ENCODE measurements at regions not wholly inside any gene's neighbourhood (a gene's known extent, or its start where the extent isn't known, plus 50 kb on each side); places are given as distances from the start of the nearest gene placed in this dataset.
A peak's percentile ranks its signal among the peaks of the same experiment; 100 is the strongest.
"Not testable (repeated sequence)": the region's sequence is repeated elsewhere in the genome, so short reads cannot be mapped to it uniquely, and the experiment has no call there.

- Histone ChIP-seq H3K27ac (no peak overlapping the region), H3K4me1 (no peaks in the 10 kb centered on the region), H3K9me3 (no peaks in the 10 kb centered on the region), H3K27me3 (no peaks in the 10 kb centered on the region), H3K36me3 (no peaks in the 10 kb centered on the region), H3K4me3 (no peak overlapping the region)
- intact Hi-C loops (cut with DNase I; ENCODE audit: low total_unique reads), result no loop called here
- TF ChIP-seq CTCF (IDR thresholded peaks at IDR 0.05), result no peak
- no peak for DNase-seq
Observed at GRCh38 chrX:44667771-44668170, 125.1 kb upstream of the FUNDC1 start.

- H3K36me3 ChIP-seq; intact Hi-C loops (cut with DNase I; ENCODE audit: low total_unique reads): not testable (repeated sequence)
Observed at GRCh38 chrX:44657718-44658246, 115.1 kb upstream of the FUNDC1 start.

GRCh38 chrX:44651358-44651757 lies 108.7 kb upstream of the FUNDC1 start:
- intact Hi-C loops (cut with DNase I; ENCODE audit: low total_unique reads), result no loop called here

More at GRCh38 chrX:44657718-44658246, 115.1 kb upstream of the FUNDC1 start:
- H3K27ac ChIP-seq, H3K4me3 ChIP-seq, H3K9me3 ChIP-seq, H3K4me1 ChIP-seq, DNase-seq, H3K27me3 ChIP-seq: not testable (repeated sequence)

GRCh38 chrX:44643723-44644122 lies 101.1 kb upstream of the FUNDC1 start:
- Histone ChIP-seq H3K27ac (no peak overlapping the region), H3K4me1 (no peaks in the 10 kb centered on the region), H3K9me3 (no peaks in the 10 kb centered on the region), H3K4me3 (no peak overlapping the region), H3K27me3 (no peaks in the 10 kb centered on the region), H3K36me3 (no peaks in the 10 kb centered on the region)
- no peak for TF ChIP-seq CTCF (IDR thresholded peaks at IDR 0.05)
- intact Hi-C loops (cut with DNase I; ENCODE audit: low total_unique reads), result no loop called here
- DNase-seq, result no peak

More at GRCh38 chrX:44651358-44651757, 108.7 kb upstream of the FUNDC1 start:
- Histone ChIP-seq H3K4me1 (no peaks in the 10 kb centered on the region), H3K36me3 (no peaks in the 10 kb centered on the region), H3K9me3 (no peaks in the 10 kb centered on the region), H3K27me3 (no peaks in the 10 kb centered on the region), H3K27ac (no peak overlapping the region), H3K4me3 (no peak overlapping the region)
- TF ChIP-seq CTCF (IDR thresholded peaks at IDR 0.05), result no peak
- no peak for DNase-seq

GRCh38 chrX:44637282-44637681 lies 94.6 kb upstream of the FUNDC1 start:
- no peaks in the 10 kb centered on the region for H3K4me1 ChIP-seq
- TF ChIP-seq CTCF (IDR thresholded peaks at IDR 0.05), result no peak
- no peak overlapping the region for H3K27ac ChIP-seq
- DNase-seq, result no peak
- intact Hi-C loops (cut with DNase I; ENCODE audit: low total_unique reads), result no loop called here
- H3K9me3 ChIP-seq, result no peaks in the 10 kb centered on the region
- no peaks in the 10 kb centered on the region for H3K36me3 ChIP-seq
- H3K27me3 ChIP-seq, result no peaks in the 10 kb centered on the region
- H3K4me3 ChIP-seq, result no peak overlapping the region

- no peak overlapping the region for H3K27ac ChIP-seq
- DNase-seq, result peak in 1 of 2 donors; percentile 18
Observed at GRCh38 chrX:44621078-44621477, 78.4 kb upstream of the FUNDC1 start.

More at GRCh38 chrX:44621078-44621477, 78.4 kb upstream of the FUNDC1 start:
- H3K36me3 ChIP-seq, result no peaks in the 10 kb centered on the region
- no peak for TF ChIP-seq CTCF (IDR thresholded peaks at IDR 0.05)
- H3K9me3 ChIP-seq, result no peaks in the 10 kb centered on the region
- H3K4me3 ChIP-seq, result no peak overlapping the region
- intact Hi-C loops (cut with DNase I; ENCODE audit: low total_unique reads), result no loop called here
- H3K4me1 ChIP-seq, result no peaks in the 10 kb centered on the region
- H3K27me3 ChIP-seq, result no peaks in the 10 kb centered on the region

Data from tibial artery (tissue), 4 donors.